NCI-H2029 (cell line): ENCODE measurements at regions not wholly inside any gene's neighbourhood (a gene's known extent, or its start where the extent isn't known, plus 50 kb on each side); places are given as distances from the start of the nearest gene placed in this dataset.
A peak's percentile ranks its signal among the peaks of the same experiment; 100 is the strongest.
"Not testable (repeated sequence)": the region's sequence is repeated elsewhere in the genome, so short reads cannot be mapped to it uniquely, and the experiment has no call there.

Experiments used
- DNase-seq: peaks from one replicate; lab custom pipeline; 2025; lab: John Stamatoyannopoulos, UW

DNA sequence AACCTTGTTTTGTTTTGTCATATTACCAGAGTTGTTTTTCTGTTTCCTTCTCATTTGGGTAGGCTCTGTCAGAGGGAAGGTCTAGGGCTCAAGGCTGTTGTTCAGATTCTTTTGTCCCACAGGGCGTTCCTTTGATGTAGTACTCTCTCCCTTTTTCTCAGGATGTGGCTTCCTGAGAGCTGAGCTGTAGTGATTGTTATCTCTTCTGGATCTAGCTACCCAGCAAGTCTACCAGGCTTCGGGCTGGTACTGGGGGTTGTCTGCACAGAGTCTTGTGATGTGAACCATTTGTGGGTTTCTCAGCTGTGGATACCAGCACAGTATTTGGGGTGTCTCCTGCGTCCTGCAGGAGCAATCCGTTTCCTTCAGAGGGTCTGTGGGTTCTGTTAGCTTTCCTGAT, 74.2 kb upstream of the GNG12 start:
- DNase-seq = not testable (repeated sequence)

DNA sequence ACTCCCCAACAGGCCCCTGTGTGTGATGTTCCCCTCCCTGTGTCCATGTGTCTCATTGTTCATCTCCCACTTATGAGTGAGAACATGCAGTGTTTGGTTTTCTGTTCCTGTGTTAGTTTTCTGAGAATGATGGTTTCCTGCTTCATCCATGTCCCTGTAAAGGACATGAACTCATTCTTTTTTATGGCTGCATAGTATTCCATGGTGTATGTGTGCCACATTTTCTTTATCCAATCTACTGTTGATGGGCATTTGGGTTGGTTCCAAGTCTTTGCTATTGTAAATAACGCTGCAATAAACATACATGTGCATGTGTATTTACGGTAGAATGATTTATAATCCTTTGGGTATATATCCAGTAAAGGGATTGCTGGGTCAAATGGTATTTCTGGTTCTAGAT, 72.7 kb upstream of the GNG12 start:
- not testable (repeated sequence) for DNase-seq

DNA sequence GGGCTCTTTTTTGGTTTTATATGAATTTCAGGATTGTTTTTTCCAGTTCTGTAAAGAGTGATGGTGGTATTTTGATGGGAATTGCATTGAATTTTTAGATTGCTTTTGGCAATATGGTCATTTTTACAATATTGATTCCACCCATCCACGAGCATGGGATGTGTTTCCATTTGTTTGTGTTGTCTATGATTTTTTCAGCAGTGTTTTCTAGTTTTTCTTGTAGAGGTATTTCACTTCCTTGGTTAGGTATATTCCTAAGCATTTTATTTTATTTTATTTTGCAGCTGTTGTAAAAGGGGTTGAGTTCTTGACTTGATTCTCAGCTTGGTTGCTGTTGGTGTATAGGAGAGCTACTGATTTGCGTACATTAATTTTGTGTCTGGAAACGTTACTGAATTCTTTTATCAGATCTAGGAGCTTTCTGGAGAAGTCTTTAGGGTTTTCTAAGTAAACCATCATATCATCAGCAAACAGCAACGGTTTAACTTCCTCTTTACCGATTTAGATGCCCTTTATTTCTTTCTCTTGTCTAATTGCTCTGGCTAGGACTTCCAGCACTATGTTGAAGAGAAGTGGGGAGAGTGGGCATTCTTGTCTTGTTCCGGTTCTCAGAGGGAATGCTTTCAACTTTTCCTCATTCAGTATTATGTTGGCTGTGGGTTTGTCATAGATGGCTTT, 69.4 kb upstream of the GNG12 start:
- DNase-seq = not testable (repeated sequence)

- DNase-seq = no peak
These were observed 64.9 kb upstream of the GNG12 start for GRCh38 chr1:67898033-67898726.

GRCh38 chr1:67897270-67897949, 64.1 kb upstream of the GNG12 start:
- no peak for DNase-seq

- DNase-seq = no peak
These were observed 63.6 kb upstream of the GNG12 start for GRCh38 chr1:67896826-67897225.

GRCh38 chr1:67894981-67895735, 61.9 kb upstream of the GNG12 start:
- DNase-seq = no peak

DNA sequence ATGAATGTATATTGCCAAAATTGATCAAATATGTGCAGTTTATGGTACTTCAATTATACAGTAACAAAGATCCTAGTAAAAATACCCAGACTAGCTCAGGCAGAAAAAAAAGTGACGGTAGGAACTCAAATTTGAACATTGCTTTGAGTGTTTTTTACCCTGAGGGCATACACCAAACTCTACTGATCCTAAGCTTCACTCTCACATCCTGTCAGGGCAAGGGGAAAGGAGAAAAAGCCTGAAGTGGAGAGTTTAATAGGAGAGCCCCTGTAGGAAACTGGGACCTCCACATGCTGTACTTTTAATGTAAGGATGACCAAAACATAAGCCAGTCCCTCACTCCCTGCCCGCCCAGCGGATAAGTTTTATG, 59.8 kb upstream of the GNG12 start:
- no peak for DNase-seq

DNA sequence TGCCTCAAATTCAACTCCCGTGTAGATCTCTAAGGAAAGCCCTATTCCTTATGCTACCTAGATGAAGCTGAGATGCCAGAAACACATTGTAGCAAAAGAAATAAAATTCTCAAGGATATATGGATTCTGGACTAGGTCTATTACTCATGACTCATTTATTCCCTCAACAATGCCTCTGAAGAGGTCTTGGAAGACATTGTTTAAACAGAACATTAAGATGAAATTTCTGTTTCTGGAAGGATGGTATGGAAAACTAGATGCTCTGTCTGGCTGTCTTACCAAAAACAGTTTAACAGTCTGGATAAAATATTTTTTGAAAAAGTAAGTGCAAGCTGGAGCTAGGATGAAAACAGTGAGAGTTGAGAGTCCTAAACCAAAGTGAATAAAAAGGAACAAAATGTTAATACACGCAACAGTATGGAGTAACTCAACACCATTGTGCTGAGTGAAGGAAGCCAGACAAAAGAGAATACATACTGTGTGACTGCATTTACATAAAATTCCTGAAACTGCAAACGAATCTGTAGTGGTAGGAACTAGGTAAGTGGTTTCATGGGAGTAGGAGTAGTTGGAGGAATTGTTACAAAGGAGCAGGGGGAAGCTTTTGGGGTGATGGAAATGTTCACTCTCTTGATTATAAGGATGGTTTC, 59.3 kb upstream of the GNG12 start:
- no peak for DNase-seq

DNA sequence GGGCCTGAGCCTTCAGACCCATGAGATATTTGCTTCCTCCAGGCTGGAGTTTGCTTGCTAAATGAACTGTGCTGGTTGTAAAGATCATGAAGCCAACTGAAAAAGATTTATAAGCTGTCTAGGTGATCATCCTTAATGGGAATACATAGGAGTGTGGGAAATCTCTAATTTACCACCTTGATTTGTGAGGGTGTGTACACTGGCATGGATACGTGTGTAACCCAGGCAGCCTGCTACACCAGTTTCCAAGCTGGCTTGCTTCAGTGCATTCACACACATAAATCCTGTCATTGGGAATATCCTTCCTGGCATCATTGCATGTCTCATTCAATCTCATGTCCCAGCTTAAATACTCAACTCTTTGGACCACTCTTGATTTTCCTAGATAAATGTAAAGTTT, 57.6 kb upstream of the GNG12 start:
- DNase-seq = no peak

GRCh38 chr1:67889953-67890567, 56.8 kb upstream of the GNG12 start:
- DNase-seq = peak; percentile 9

- DNase-seq = no peak
These were observed 56.2 kb upstream of the GNG12 start for GRCh38 chr1:67889466-67889865.

GRCh38 chr1:67888216-67889106, 55.2 kb upstream of the GNG12 start:
- DNase-seq = no peak

GRCh38 chr1:67887146-67887545, 53.9 kb upstream of the GNG12 start:
- DNase-seq = no peak

DNA sequence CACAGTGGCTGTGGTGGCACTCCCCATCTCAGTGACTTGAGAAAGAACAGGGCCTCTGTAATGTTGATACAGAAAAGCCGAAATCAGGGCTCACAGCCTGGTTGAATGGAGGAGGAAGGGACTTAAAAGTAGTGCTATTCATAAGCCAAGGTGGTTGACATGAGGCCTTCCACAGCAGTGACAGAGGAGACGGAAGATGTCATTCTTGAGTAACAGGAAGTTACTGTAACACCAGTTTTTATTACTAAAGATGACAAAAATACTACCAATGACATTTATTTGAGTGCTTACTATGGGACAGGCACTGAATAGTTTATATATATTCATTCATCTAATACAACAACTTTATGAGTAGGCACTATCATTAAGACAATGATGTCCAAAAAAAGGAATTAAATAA, 52.8 kb upstream of the GNG12 start:
- no peak for DNase-seq

DNA sequence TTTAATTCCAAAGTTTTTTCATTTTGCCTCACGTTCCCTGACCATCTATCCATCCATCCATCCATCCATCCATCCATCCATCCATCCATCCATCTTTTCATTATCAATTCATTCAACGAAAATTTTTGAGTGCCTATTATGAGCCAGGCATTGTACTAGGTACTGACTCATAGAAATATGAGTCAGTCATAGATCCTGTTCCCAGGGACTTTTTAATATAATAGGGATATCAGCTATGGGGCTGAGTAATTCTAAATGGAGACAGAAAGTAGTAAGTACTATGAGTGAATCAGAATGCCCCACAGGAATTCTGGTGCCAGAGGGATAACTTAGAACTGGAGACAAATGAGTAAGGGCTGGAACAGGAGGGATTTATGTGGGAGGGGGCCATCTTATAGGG, 49.8 kb upstream of the GNG12 start:
- no peak for DNase-seq
